Fibroblast of mammary gland (primary cell): ENCODE measurements at regions not wholly inside any gene's neighbourhood (a gene's known extent, or its start where the extent isn't known, plus 50 kb on each side); places are given as distances from the start of the nearest gene placed in this dataset.
A peak's percentile ranks its signal among the peaks of the same experiment; 100 is the strongest.

ENCODE experiments used
- DNase-seq: peaks from one replicate; pipeline ENCODE4 v3.0.0-alpha.2; 2010; ENCODE audit warnings: low read depth
- H3K4me3 ChIP-seq: 2 replicates; pipeline ENCODE4 v1.5.1; 2011; ENCODE audit warnings: low read depth, mild to moderate bottlenecking, low read length, moderate library complexity; ENCODE audit not compliant: control insufficient read depth
- TF ChIP-seq, protein P1 (sequence below): conservative IDR thresholded peaks from 2 replicates; pipeline ENCODE4 v1.5.1; 2011; ENCODE audit warnings: low read depth, low read length, inconsistent platforms; ENCODE audit not compliant: control insufficient read depth, insufficient read depth

DNA sequence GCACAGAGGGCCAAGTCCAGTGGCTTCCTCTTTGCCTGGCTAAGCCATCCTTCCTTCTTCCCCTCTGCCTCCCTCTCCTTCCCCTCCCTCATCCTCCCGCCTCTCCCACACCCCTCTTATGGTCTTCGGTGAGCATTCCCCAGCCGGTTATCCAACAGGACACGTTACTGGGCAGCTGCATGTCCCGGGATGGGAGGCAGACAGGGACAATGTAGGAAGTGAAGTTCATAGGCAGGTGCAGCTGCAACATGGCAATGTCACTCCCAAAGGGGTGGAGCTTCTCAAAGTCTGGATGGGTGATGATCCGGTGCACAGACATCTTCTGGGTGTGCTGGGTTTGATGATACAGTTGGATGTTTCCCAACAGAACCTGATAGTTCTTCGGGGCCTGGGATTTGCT, 71.4 kb upstream of the SPTLC1 start:
- H3K4me3 ChIP-seq: no peak overlapping the region
- TF ChIP-seq, protein P1, sequence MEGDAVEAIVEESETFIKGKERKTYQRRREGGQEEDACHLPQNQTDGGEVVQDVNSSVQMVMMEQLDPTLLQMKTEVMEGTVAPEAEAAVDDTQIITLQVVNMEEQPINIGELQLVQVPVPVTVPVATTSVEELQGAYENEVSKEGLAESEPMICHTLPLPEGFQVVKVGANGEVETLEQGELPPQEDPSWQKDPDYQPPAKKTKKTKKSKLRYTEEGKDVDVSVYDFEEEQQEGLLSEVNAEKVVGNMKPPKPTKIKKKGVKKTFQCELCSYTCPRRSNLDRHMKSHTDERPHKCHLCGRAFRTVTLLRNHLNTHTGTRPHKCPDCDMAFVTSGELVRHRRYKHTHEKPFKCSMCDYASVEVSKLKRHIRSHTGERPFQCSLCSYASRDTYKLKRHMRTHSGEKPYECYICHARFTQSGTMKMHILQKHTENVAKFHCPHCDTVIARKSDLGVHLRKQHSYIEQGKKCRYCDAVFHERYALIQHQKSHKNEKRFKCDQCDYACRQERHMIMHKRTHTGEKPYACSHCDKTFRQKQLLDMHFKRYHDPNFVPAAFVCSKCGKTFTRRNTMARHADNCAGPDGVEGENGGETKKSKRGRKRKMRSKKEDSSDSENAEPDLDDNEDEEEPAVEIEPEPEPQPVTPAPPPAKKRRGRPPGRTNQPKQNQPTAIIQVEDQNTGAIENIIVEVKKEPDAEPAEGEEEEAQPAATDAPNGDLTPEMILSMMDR: no peak
- no peak for DNase-seq

DNA sequence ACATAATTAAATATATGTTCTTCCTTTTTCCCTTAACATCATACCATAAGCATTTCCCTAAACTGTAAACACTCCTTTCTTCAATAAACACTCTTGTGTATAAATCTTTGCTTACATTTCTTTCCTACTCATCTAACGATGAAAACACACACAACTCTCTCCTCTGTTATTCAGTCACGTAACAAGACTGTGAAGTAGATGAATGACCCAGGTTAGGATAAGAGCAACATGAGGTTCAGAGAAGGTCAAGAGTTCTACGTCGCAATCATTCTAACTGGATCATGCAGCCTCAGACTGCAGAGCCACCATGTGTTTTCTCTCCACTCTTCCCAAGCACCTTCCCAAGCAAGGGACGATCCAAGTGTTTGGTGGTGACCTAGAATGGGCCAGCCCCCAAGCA, 70.5 kb upstream of the SPTLC1 start:
- TF ChIP-seq, protein P1: no peak

GRCh38 chr9:92185096-92185495, 69.9 kb upstream of the SPTLC1 start:
- TF ChIP-seq, protein P1: no peak
- no peak overlapping the region for H3K4me3 ChIP-seq
- no peak for DNase-seq

More for the DNA sequence above, 70.5 kb upstream of the SPTLC1 start:
- H3K4me3 ChIP-seq: no peak overlapping the region
- no peak for DNase-seq

GRCh38 chr9:92184041-92184564, 68.9 kb upstream of the SPTLC1 start:
- TF ChIP-seq, protein P1: no peak
- no peak for DNase-seq
- H3K4me3 ChIP-seq: no peak overlapping the region

DNA sequence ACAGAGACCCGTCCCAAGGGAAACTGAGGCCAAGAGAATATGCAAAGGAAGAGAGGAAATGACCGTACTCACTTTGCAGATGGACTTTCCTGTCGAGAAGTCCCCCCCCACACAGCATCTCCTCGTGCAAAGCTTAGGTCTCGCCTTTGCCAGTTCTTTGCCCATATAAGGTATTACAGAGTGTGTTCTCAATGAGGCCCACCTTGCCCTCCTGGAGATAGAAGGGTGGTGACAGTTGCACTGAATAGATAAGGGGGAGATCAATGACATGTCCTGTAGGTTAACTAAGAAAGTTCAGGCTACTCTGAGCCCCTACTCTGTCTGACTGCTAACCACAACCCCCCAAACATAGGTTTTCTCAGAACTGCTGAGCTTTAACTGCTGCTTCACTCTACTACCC, 68.2 kb upstream of the SPTLC1 start:
- TF ChIP-seq, protein P1: no peak
- DNase-seq: no peak
- no peak overlapping the region for H3K4me3 ChIP-seq

GRCh38 chr9:92181296-92181695, 66.1 kb upstream of the SPTLC1 start:
- TF ChIP-seq, protein P1: no peak
- H3K4me3 ChIP-seq: no peak overlapping the region
- DNase-seq: no peak

DNA sequence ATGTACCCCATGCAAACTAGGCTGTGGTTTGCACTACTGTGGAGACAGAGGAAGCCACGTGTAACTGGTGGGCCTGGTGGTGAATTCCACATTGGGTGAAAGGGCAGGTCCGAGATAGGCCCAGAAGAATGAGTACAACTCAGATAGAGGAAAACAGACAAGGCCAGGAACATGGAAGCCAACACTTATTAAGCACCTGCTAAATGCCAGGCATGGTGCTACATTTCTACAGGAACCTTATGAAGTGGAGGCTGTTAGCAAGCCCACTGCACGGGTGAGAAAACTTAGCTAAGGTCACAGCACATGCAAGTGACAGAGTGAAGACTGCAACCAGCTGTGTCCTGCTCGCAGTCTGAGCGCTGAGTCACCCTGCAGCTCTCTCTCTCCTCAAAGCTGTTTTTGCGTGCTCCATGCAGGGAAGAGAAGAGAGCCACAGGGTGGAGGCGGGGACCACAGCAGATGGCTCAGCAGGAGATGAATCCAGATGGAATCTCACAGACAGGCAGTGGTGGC, 65.5 kb upstream of the SPTLC1 start:
- DNase-seq: peak; percentile 58
- TF ChIP-seq, protein P1: no peak
- H3K4me3 ChIP-seq: no peak overlapping the region
